Loucy (cell line): ENCODE measurements at regions not wholly inside any gene's neighbourhood (a gene's known extent, or its start where the extent isn't known, plus 50 kb on each side); places are given as distances from the start of the nearest gene placed in this dataset.

ENCODE experiments used
- H2AFZ ChIP-seq: fragments of 200-600 bp; sonication (generic); 2 replicates; pipeline ENCODE4 v1.6.0; 2016; ENCODE audit warnings: antibody characterized with exemption, mild to moderate bottlenecking, low read length, moderate library complexity
- H3F3A ChIP-seq: fragments of 200-600 bp; 2 replicates; pipeline ENCODE4 v1.6.0; 2016; ENCODE audit warnings: antibody characterized with exemption, low read depth, mild to moderate bottlenecking
- H3K27me3 ChIP-seq: fragments of 200-600 bp; sonication (generic); 2 replicates; pipeline ENCODE4 v1.6.1; 2014; ENCODE audit warnings: low read length, mild to moderate bottlenecking; ENCODE audit not compliant: insufficient read depth, poor library complexity, severe bottlenecking
- H3K36me3 ChIP-seq: fragments of 200-600 bp; sonication (generic); 2 replicates; pipeline ENCODE4 v1.6.1; 2016; ENCODE audit warnings: low read length; ENCODE audit not compliant: insufficient read depth
- H3K4me1 ChIP-seq: fragments of 200-600 bp; sonication (generic); 2 replicates; pipeline ENCODE4 v1.5.1; 2014; ENCODE audit warnings: low read length, mild to moderate bottlenecking; ENCODE audit not compliant: insufficient read depth, poor library complexity, severe bottlenecking
- H3K4me2 ChIP-seq: fragments of 200-600 bp; sonication (generic); 2 replicates; pipeline ENCODE4 v1.6.0; 2014; ENCODE audit warnings: antibody characterized with exemption, low read length, low read depth, mild to moderate bottlenecking; ENCODE audit not compliant: poor library complexity, severe bottlenecking
- H3K4me3 ChIP-seq: fragments of 200-600 bp; sonication (generic); 2 replicates; pipeline ENCODE4 v1.5.1; 2014; ENCODE audit warnings: low read length, mild to moderate bottlenecking, mixed read lengths; ENCODE audit not compliant: poor library complexity, severe bottlenecking
- H3K79me2 ChIP-seq: fragments of 200-600 bp; sonication (generic); 2 replicates; pipeline ENCODE4 v1.6.1; 2014; ENCODE audit warnings: low read length; ENCODE audit not compliant: insufficient read depth
- H3K9ac ChIP-seq: fragments of 200-600 bp; sonication (generic); 2 replicates; pipeline ENCODE4 v1.6.0; 2014; ENCODE audit warnings: mild to moderate bottlenecking, low read depth, low read length, moderate library complexity; ENCODE audit not compliant: poor library complexity, severe bottlenecking
- H3K9me2 ChIP-seq: fragments of 200-600 bp; sonication (generic); replicated peaks from 2 replicates; pipeline ENCODE4 v1.6.1; 2016; ENCODE audit warnings: low read depth, low read length, mixed read lengths
- H3K9me3 ChIP-seq: fragments of 200-600 bp; sonication (generic); 2 replicates; pipeline ENCODE4 v1.6.1; 2014; ENCODE audit warnings: mild to moderate bottlenecking, antibody characterized with exemption, low read length, low read depth; ENCODE audit not compliant: insufficient read depth
- H4K20me1 ChIP-seq: fragments of 200-600 bp; sonication (generic); 2 replicates; pipeline ENCODE4 v1.6.0; 2014; ENCODE audit warnings: antibody characterized with exemption, low read length, mild to moderate bottlenecking; ENCODE audit not compliant: insufficient read depth, poor library complexity, severe bottlenecking
- CTCF ChIP-seq: fragments of 200-600 bp; sonication (generic); conservative IDR thresholded peaks from 2 replicates; pipeline ENCODE4 v1.5.1; 2014; ENCODE audit warnings: mild to moderate bottlenecking, antibody characterized with exemption, low read length
- EZH2phosphoT487 ChIP-seq: fragments of 200-600 bp; IDR thresholded peaks from 2 replicates; pipeline ENCODE4 v1.6.1; 2018; ENCODE audit warnings: antibody characterized with exemption, mild to moderate bottlenecking, moderate library complexity, borderline replicate concordance

- no peaks in the 10 kb centered on the region for H3K9me3 ChIP-seq
- H3K79me2 ChIP-seq, result no peaks in the 10 kb centered on the region
- H3K36me3 ChIP-seq, result no peaks in the 10 kb centered on the region
- H3K9ac ChIP-seq, result no peak overlapping the region
- H3K9me2 ChIP-seq, result no peaks in the 10 kb centered on the region
- H3K4me2 ChIP-seq, result no peak overlapping the region
- H3K4me1 ChIP-seq, result no peaks in the 10 kb centered on the region
- no peaks in the 10 kb centered on the region for H4K20me1 ChIP-seq
- TF ChIP-seq CTCF (no peak), EZH2phosphoT487 (no peak)
- H3K4me3 ChIP-seq, result no peak overlapping the region
- no peaks in the 10 kb centered on the region for H3K27me3 ChIP-seq
- no peak overlapping the region for H2AFZ ChIP-seq
- H3F3A ChIP-seq, result no peaks in the 10 kb centered on the region
Measured at GRCh38 chr2:180892091-180892490, 88.3 kb upstream of the UBE2E3 start.

DNA sequence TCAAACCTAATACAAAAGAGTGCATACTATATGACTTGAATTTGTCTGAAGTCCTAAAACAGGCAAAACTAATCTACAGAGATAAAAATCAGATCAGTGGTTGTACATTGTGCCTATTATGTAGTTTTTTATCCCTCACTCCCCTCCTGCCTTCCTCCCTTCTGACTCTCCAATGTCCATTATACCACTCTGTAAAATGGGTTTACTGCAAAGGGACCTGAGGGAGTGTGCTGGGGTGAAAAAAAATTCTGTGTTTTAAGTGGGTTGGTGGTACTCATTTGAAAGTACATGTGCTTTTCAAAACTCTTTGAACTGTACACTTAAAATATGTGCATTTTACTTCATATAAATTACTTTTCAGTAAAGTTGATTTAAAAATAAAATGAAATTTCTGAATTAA lies 89.0 kb upstream of the UBE2E3 start:
- no peak overlapping the region for H2AFZ ChIP-seq
- H3K4me1 ChIP-seq, result no peaks in the 10 kb centered on the region
- H3K4me3 ChIP-seq, result no peak overlapping the region
- no peaks in the 10 kb centered on the region for H4K20me1 ChIP-seq
- no peak overlapping the region for H3K4me2 ChIP-seq
- H3K9me2 ChIP-seq, result no peaks in the 10 kb centered on the region
- H3K9ac ChIP-seq, result no peak overlapping the region
- TF ChIP-seq EZH2phosphoT487 (no peak), CTCF (no peak)
- H3K27me3 ChIP-seq, result no peaks in the 10 kb centered on the region
- H3F3A ChIP-seq, result no peaks in the 10 kb centered on the region
- no peaks in the 10 kb centered on the region for H3K79me2 ChIP-seq
- no peaks in the 10 kb centered on the region for H3K36me3 ChIP-seq
- H3K9me3 ChIP-seq, result no peaks in the 10 kb centered on the region

- H3K79me2 ChIP-seq, result no peaks in the 10 kb centered on the region
- H3K4me1 ChIP-seq, result no peaks in the 10 kb centered on the region
- H4K20me1 ChIP-seq, result no peaks in the 10 kb centered on the region
- no peaks in the 10 kb centered on the region for H3F3A ChIP-seq
- no peak overlapping the region for H3K4me3 ChIP-seq
- no peak overlapping the region for H3K4me2 ChIP-seq
- no peaks in the 10 kb centered on the region for H3K36me3 ChIP-seq
- H2AFZ ChIP-seq, result no peak overlapping the region
- H3K27me3 ChIP-seq, result no peaks in the 10 kb centered on the region
- TF ChIP-seq EZH2phosphoT487 (no peak), CTCF (no peak)
- H3K9me2 ChIP-seq, result no peaks in the 10 kb centered on the region
- H3K9me3 ChIP-seq, result no peaks in the 10 kb centered on the region
- H3K9ac ChIP-seq, result no peak overlapping the region
Measured at GRCh38 chr2:180890781-180891180, 89.6 kb upstream of the UBE2E3 start.
